NCI-H128 (cell line): ENCODE measurements at regions not wholly inside any gene's neighbourhood (a gene's known extent, or its start where the extent isn't known, plus 50 kb on each side); places are given as distances from the start of the nearest gene placed in this dataset.

Experiments used
- DNase-seq: peaks from one replicate; lab custom pipeline; 2025; ENCODE audit not compliant: unreplicated experiment; lab: John Stamatoyannopoulos, UW

DNA sequence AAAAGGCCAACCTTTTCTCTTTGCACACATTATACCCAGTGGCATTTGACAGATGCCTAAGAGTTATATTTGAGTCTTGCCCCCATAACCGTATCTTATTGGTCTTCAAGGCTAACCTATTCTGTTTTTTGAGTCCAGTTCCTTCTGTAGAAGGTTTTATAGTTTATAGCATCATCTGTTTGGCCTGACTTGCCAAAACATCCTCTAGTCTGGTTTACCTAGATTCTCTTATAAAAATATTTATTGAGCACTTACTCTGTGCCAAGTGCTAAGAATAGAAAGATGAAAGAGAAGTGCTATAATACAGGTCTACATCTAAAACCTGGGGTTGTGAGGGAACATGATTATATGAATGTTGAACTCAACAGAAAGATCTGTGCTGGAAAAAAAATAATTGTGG is 55.9 kb upstream of the PIP4K2A start:
- DNase-seq: no peak

DNA sequence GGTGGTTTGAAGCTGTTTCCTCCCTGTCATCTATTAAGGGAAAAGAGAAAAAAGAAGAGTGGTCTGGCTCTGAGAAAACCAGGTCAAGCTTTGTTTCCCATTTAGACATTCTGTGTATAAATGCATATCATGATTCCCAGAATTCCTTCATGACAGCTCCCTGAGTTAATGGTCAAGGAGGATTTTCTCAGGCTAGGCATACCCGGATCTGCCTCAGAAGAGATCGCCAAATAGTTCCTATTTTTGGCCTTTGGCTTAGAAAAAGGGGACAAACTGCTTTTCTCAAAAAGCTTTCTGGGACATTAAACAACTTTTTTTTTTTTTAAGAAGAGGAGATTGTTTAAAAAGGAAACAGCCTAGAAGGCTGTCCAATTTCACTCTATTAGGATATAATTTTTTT is 53.5 kb upstream of the PIP4K2A start:
- DNase-seq: no peak

DNA sequence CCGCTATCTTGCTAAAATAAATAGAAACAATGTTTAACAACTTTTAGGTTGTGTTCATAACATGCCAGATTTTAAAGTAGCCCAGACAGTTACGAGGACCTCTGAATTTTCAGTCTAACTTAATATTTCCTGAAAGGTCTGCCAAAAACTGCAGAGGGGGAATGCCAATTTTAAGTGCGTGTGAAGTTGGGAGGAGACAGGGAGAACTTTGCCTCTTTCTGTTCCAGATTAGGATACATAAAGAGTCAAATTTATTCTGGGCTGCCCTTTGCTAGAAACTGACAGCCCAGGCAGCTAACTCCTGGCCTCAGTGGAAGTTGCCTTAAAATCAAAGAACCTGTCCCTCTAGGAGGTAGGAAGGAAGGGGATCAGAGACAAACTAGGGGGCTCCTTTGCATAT is 52.3 kb upstream of the PIP4K2A start:
- no peak for DNase-seq

DNA sequence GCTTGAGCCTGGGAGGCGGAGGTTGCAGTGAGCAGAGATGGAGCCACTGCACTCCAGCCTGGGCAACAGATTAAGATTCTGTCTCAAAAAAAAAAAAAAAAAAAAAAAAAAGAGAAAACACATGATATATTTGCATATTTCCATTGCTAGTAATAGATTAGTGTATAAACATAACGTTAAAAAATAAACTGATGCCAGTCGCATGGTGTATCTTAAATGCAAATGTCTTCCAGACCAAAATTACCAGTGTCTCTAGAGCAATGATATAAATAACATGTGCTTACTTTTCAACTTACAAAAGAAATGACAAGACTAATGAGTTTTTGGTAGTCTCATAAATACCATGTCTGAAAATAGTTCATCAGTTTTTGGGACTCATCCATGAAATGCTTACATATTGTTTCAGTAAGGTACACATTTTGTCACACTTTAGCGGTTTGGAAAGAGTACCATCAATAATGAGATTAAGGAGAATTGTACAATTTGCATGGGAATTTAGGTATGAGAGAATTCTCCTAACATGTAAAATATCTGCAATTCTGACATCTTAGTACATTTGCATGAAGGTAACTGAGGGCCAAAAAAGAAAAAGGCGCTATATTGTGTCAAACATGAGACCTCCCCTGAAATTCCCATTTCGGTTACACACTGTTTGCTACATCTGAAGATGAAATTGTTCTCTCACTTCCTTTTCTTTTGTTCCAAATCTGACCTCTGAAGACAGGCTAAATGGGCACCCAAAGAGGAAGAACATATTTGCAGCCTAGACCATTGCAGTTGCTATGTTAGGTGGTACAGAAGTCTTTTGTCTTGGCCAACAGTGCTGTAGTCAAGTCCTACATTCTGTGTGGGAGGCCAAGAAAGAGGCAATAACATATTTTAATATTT is 51.5 kb upstream of the PIP4K2A start:
- DNase-seq: no peak

DNA sequence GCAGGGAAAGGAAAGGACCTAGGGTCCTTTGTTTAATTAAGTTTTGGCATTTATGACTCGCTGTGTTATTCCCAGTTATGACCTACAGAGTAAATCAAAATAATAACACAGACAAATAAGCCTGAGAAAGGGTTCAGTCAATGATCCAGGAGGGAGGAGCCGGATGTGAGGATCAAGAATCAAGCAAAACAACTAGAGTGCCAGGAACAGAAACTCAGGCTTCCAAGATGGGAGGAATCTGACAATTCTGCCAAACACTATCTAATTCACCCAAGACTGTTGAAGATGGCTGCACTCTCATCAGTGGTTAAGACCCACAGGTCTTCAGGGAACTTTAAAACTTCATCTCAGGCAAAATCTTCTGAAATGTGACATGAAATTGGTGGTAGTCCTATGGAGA is 50.3 kb upstream of the PIP4K2A start:
- no peak for DNase-seq
